ENCODE measurements at regions not wholly inside any gene's neighbourhood (a gene's known extent, or its start where the extent isn't known, plus 50 kb on each side); places are given as distances from the start of the nearest gene placed in this dataset.
"Not testable (repeated sequence)": the region's sequence is repeated elsewhere in the genome, so short reads cannot be mapped to it uniquely, and the experiment has no call there.

GRCh38 chr5:12945477-12945876 is 999.0 kb downstream of the DNAH5 start:
- FAIRE-seq: peak; percentile 80
- H3K9ac ChIP-seq (replicated peaks in 1 of 4; ENCODE audit: extremely low read depth in 1 of 4, low read depth in 3 of 4, low read length in 3 of 4); H4K8ac ChIP-seq (ENCODE audit: extremely low read depth, insufficient read depth, low read length); H4K20me1 ChIP-seq (replicated peaks in 1 of 2; ENCODE audit: control insufficient read depth in 1 of 2, insufficient read depth in 2 of 2, low read length in 2 of 2); H3K27ac ChIP-seq (ENCODE audit: low read depth, low read length); H3K27me3 ChIP-seq (replicated peaks in 1 of 4; ENCODE audit: control insufficient read depth in 3 of 4, extremely low read depth in 1 of 4, insufficient read depth in 3 of 4, low read length in 3 of 4); H3K4ac ChIP-seq (replicated peaks; ENCODE audit: insufficient read length, low read depth, low read length); H3K4me1 ChIP-seq (replicated peaks in 1 of 4; ENCODE audit: control insufficient read depth in 3 of 4, insufficient read depth in 4 of 4, low read length in 3 of 4); H3K4me3 ChIP-seq (ENCODE audit: extremely low read depth in 1 of 4, insufficient read depth in 2 of 4, low read depth in 3 of 4, low read length in 4 of 4); H3K23ac ChIP-seq (ENCODE audit: insufficient read length); H3K79me1 ChIP-seq (ENCODE audit: low read depth, low read length); H2BK15ac ChIP-seq (ENCODE audit: low read length); H2BK120ac ChIP-seq (replicated peaks; ENCODE audit: low read depth, low read length); H3K23me2 ChIP-seq (ENCODE audit: low read depth, low read length); H2BK5ac ChIP-seq (ENCODE audit: low read depth, low read length); POLR2A ChIA-PET (ENCODE audit: partially characterized antibody); H3K36me3 ChIP-seq (ENCODE audit: control insufficient read depth in 2 of 4, insufficient read depth in 4 of 4, low read length in 3 of 4); H3K79me2 ChIP-seq (ENCODE audit: control insufficient read depth in 1 of 2, insufficient read depth in 2 of 2, low read length in 2 of 2); H3K14ac ChIP-seq (ENCODE audit: insufficient read length); H3K18ac ChIP-seq (ENCODE audit: extremely low read depth, low read length); H3K56ac ChIP-seq (replicated peaks; ENCODE audit: insufficient read length, low read depth, low read length); H2AFZ ChIP-seq (ENCODE audit: low read length); H2AK5ac ChIP-seq (ENCODE audit: low read depth, low read length); H4K5ac ChIP-seq (ENCODE audit: insufficient read length, low read depth, low read length); H2BK20ac ChIP-seq (ENCODE audit: low read length); H3K9me3 ChIP-seq (ENCODE audit: insufficient read depth in 2 of 2, low read depth in 1 of 2, low read length in 1 of 2); DNase-seq (ENCODE audit: low read depth in 1 of 2, low spot score in 2 of 2); H3K4me2 ChIP-seq (ENCODE audit: insufficient read depth in 1 of 2, low read depth in 2 of 2, low read length in 2 of 2); H2BK12ac ChIP-seq (ENCODE audit: low read depth, low read length); H4K91ac ChIP-seq (replicated peaks; ENCODE audit: insufficient read length, low read length): not testable (repeated sequence)
- TF ChIP-seq TEAD4 (IDR thresholded peaks at IDR 0.05; ENCODE audit: low read depth, low read length): 0 out of 2 replicates have a peak, but pooled peaks have one; percentile 20
- TF ChIP-seq RAD21 (IDR thresholded peaks at IDR 0.05 in 1 of 2, conservative IDR thresholded peaks at IDR 0.05 in 1 of 2; ENCODE audit: low read depth in 2 of 2, low read length in 2 of 2): peak; percentile 57 to 64
- peak in 2 of 3 experiments; percentile 44 to 66; a peak in 2 of 4 replicates for TF ChIP-seq CTCF (IDR thresholded peaks at IDR 0.05; ENCODE audit: control extremely low read depth in 1 of 3, insufficient read depth in 1 of 3, low read depth in 1 of 3, low read length in 3 of 3)
- CTCF ChIA-PET (ENCODE audit: partially characterized antibody): interaction anchor here (0.7 to 2.4 kb wide), 14 partner anchors 8 to 624 kb away, joined by 3 to 11 read pairs (median 4); no protein-coding TSS in a partner anchor
- WGBS, 2 experiments (ENCODE audit: extremely low coverage in 1 of 2, insufficient coverage in 1 of 2, insufficient read length in 1 of 2, insufficient replicate concordance in 2 of 2, low coverage in 1 of 2, low lambda C conversion rate in 2 of 2, missing lambda C conversion rate in 1 of 2): 61% methylated on average over 1 of the region's 1 CpG; no CpG with 5 or more reads in 1 of the 2 experiments

All from H1 (cell line).